ENCODE measurements at regions not wholly inside any gene's neighbourhood (a gene's known extent, or its start where the extent isn't known, plus 50 kb on each side); places are given as distances from the start of the nearest gene placed in this dataset.

DNA sequence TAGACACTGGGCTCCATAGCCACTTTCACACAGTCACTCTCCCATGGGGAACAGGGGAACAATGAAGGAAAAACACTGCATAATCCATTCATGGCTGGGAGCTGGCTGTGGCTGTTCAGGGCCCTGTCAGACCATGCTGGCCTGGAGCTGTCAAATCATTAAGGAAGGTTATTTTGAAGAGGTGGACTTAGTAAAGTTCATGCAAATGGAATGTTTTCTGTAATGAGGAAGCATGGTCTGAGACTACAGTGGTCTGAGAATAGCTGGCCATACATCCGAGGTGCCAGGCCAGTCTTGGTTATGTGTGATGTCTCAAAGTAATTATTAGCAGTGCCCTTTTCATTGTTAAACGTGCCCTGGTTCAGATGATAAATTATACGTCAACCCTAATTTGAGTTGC lies 117.1 kb upstream of the MRPS22 start:
- H4K20me1 ChIP-seq (ENCODE audit: insufficient read depth, low read length), result no peaks in the 10 kb centered on the region
- no peaks in the 10 kb centered on the region for H3K36me3 ChIP-seq (ENCODE audit: insufficient read depth, low read length)
- H3K9me3 ChIP-seq (ENCODE audit: low read depth, low read length), result no peaks in the 10 kb centered on the region
- no peak for DNase-seq (ENCODE audit: insufficient read length, low spot score, missing footprints)
- H2AFZ ChIP-seq (ENCODE audit: low read length), result no peak overlapping the region
- H3K27me3 ChIP-seq (ENCODE audit: insufficient read depth, low read length), result peaks cover 3% of the 10 kb centered on the region
- H3K4me2 ChIP-seq (ENCODE audit: insufficient read depth, low read length), result no peak overlapping the region
- H3K4me1 ChIP-seq (ENCODE audit: insufficient read depth, low read length), result no peaks in the 10 kb centered on the region
- TF ChIP-seq CTCF (IDR thresholded peaks at IDR 0.05; ENCODE audit: extremely low read depth, low read depth, low read length), result no peak
- no peak overlapping the region for H3K4me3 ChIP-seq (ENCODE audit: insufficient read depth, low read length)
- no peaks in the 10 kb centered on the region for H3K79me2 ChIP-seq (ENCODE audit: insufficient read depth, low read length)
- H3K27ac ChIP-seq (ENCODE audit: low read depth, low read length), result no peak overlapping the region

DNA sequence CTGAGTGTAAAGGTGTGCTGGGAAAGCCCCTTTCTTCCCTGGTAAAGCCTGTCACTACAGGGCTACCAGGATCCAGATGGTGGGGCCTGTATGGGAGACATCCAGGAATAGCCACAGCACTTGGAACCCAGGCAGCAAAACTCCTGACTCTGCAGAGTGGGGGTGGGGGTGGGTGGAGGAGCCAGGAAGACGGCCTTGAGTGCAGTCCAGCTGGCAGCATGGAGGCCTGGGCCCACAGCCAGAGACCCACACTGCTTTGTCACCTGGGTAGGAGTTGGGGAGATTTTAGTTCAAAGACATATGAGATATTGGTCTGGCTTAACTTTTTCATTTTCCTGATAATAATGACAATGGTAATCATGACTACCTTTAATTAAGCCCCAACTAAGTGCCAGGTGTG lies 116.7 kb upstream of the MRPS22 start:
- TF ChIP-seq CTCF (IDR thresholded peaks at IDR 0.05; ENCODE audit: extremely low read depth, low read depth, low read length), result no peak
- Histone ChIP-seq H3K27ac (ENCODE audit: low read depth, low read length) (no peak overlapping the region), H3K36me3 (ENCODE audit: insufficient read depth, low read length) (no peaks in the 10 kb centered on the region), H3K4me3 (ENCODE audit: insufficient read depth, low read length) (no peak overlapping the region), H3K27me3 (ENCODE audit: insufficient read depth, low read length) (peaks cover 3% of the 10 kb centered on the region), H4K20me1 (ENCODE audit: insufficient read depth, low read length) (no peaks in the 10 kb centered on the region), H3K4me2 (ENCODE audit: insufficient read depth, low read length) (no peak overlapping the region), H3K4me1 (ENCODE audit: insufficient read depth, low read length) (no peaks in the 10 kb centered on the region), H2AFZ (ENCODE audit: low read length) (no peak overlapping the region), H3K79me2 (ENCODE audit: insufficient read depth, low read length) (no peaks in the 10 kb centered on the region), H3K9me3 (ENCODE audit: low read depth, low read length) (no peaks in the 10 kb centered on the region)
- DNase-seq (ENCODE audit: insufficient read length, low spot score, missing footprints), result no peak

- Histone ChIP-seq H3K4me1 (ENCODE audit: insufficient read depth, low read length) (no peaks in the 10 kb centered on the region), H3K27ac (ENCODE audit: low read depth, low read length) (no peak overlapping the region), H3K4me2 (ENCODE audit: insufficient read depth, low read length) (no peak overlapping the region), H3K27me3 (ENCODE audit: insufficient read depth, low read length) (peaks cover 3% of the 10 kb centered on the region), H3K36me3 (ENCODE audit: insufficient read depth, low read length) (no peaks in the 10 kb centered on the region), H3K9me3 (ENCODE audit: low read depth, low read length) (no peaks in the 10 kb centered on the region), H2AFZ (ENCODE audit: low read length) (no peak overlapping the region), H3K79me2 (ENCODE audit: insufficient read depth, low read length) (no peaks in the 10 kb centered on the region), H3K4me3 (ENCODE audit: insufficient read depth, low read length) (no peak overlapping the region), H4K20me1 (ENCODE audit: insufficient read depth, low read length) (no peaks in the 10 kb centered on the region)
- DNase-seq (ENCODE audit: insufficient read length, low spot score, missing footprints), result no peak
- no peak for TF ChIP-seq CTCF (IDR thresholded peaks at IDR 0.05; ENCODE audit: extremely low read depth, low read depth, low read length)
Measured at GRCh38 chr3:139227827-139228226, 116.0 kb upstream of the MRPS22 start.

DNA sequence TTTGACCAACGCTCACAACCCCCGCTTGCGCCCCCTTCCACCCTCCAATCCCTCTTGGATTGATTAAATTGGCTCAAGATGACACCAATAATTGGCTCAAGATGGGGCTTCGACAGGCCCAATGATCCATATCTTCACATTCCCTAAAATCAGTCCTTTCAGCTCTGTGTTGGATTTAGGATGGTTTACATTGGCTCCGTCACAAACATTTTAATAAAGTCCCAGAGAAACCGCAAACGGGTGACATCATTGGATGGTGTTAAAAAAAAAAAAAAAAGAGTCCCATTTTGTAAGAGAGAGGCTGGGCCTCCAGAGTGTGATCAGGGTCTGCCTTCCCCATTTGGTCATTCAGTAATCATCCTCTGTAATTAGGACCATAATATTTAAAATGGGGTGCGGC lies 113.4 kb upstream of the MRPS22 start:
- no peaks in the 10 kb centered on the region for H3K79me2 ChIP-seq (ENCODE audit: insufficient read depth, low read length)
- H3K4me2 ChIP-seq (ENCODE audit: insufficient read depth, low read length), result no peak overlapping the region
- no peak for DNase-seq (ENCODE audit: insufficient read length, low spot score, missing footprints)
- H2AFZ ChIP-seq (ENCODE audit: low read length), result no peak overlapping the region
- no peaks in the 10 kb centered on the region for H3K9me3 ChIP-seq (ENCODE audit: low read depth, low read length)
- no peaks in the 10 kb centered on the region for H3K4me1 ChIP-seq (ENCODE audit: insufficient read depth, low read length)
- H3K4me3 ChIP-seq (ENCODE audit: insufficient read depth, low read length), result no peak overlapping the region
- H4K20me1 ChIP-seq (ENCODE audit: insufficient read depth, low read length), result no peaks in the 10 kb centered on the region
- H3K36me3 ChIP-seq (ENCODE audit: insufficient read depth, low read length), result no peaks in the 10 kb centered on the region
- peaks cover 6% of the 10 kb centered on the region for H3K27me3 ChIP-seq (ENCODE audit: insufficient read depth, low read length)
- no peak for TF ChIP-seq CTCF (IDR thresholded peaks at IDR 0.05; ENCODE audit: extremely low read depth, low read depth, low read length)
- no peak overlapping the region for H3K27ac ChIP-seq (ENCODE audit: low read depth, low read length)
